ENCODE measurements at regions not wholly inside any gene's neighbourhood (a gene's known extent, or its start where the extent isn't known, plus 50 kb on each side); places are given as distances from the start of the nearest gene placed in this dataset.

DNA sequence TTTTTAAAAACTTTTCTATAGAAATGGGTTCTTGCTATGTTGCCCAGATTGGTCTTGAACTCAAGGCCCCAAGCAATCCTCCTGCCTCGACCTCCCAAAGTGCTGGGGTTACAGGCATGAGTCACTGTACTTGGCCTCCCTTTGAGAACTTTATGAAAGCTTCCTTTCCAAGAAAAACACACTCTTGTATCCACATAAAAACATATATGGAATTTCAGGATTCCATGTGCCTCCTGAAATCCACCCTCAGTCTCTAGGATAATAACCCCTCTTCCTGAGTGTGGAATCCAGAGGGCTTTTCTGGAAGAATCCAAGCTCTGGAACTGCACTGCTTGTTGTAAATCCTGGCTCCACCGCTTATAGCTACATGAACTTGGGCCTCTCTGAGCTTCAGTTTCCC, 53.2 kb upstream of the MRTFB start:
- TF ChIP-seq, protein P1, sequence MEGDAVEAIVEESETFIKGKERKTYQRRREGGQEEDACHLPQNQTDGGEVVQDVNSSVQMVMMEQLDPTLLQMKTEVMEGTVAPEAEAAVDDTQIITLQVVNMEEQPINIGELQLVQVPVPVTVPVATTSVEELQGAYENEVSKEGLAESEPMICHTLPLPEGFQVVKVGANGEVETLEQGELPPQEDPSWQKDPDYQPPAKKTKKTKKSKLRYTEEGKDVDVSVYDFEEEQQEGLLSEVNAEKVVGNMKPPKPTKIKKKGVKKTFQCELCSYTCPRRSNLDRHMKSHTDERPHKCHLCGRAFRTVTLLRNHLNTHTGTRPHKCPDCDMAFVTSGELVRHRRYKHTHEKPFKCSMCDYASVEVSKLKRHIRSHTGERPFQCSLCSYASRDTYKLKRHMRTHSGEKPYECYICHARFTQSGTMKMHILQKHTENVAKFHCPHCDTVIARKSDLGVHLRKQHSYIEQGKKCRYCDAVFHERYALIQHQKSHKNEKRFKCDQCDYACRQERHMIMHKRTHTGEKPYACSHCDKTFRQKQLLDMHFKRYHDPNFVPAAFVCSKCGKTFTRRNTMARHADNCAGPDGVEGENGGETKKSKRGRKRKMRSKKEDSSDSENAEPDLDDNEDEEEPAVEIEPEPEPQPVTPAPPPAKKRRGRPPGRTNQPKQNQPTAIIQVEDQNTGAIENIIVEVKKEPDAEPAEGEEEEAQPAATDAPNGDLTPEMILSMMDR (IDR thresholded peaks at IDR 0.05; ENCODE audit: extremely low read depth in 1 of 2, insufficient read depth in 1 of 2, low read depth in 1 of 2, low read length in 2 of 2): no peak
- TF ChIP-seq EZH2 (IDR thresholded peaks at IDR 0.05; ENCODE audit: borderline replicate concordance, low read depth, low read length, severe bottlenecking): no peak
- TF ChIP-seq FOS (IDR thresholded peaks at IDR 0.05; ENCODE audit: borderline replicate concordance, insufficient read depth, low read length): no peak
- no peak for TF ChIP-seq POLR2AphosphoS5 (IDR thresholded peaks at IDR 0.05; ENCODE audit: insufficient read depth, low read depth, low read length)
- no peak for TF ChIP-seq POLR2A (IDR thresholded peaks at IDR 0.05; ENCODE audit: low read depth, low read length)
